Tibial nerve (tissue), 4 donors: ENCODE measurements at regions not wholly inside any gene's neighbourhood (a gene's known extent, or its start where the extent isn't known, plus 50 kb on each side); places are given as distances from the start of the nearest gene placed in this dataset.
A peak's percentile ranks its signal among the peaks of the same experiment; 100 is the strongest.

ENCODE experiments used
- DNase-seq, 2 donors: peaks; one replicate each; pipeline ENCODE4 v3.0.0-alpha.2; 2019; ENCODE audit warnings: low spot score in 2 of 2
- H3K27ac ChIP-seq, 4 donors: fragments of 200-600 bp; sonication (generic) in 3 of 4; one replicate each; pipeline ENCODE4 v1.5.1; 2017 to 2019; ENCODE audit warnings: mild to moderate bottlenecking in 1 of 4
- H3K27me3 ChIP-seq, 2 donors: fragments of 200-600 bp; sonication (generic) in 1 of 2; one replicate each; pipeline versions ENCODE4 v1.5.1 to v1.6.0; 2017 to 2019
- H3K36me3 ChIP-seq, 3 donors: fragments of 200-600 bp; sonication (generic); one replicate each; pipeline ENCODE4 v1.5.1; 2018 to 2019
- H3K4me1 ChIP-seq, 4 donors: fragments of 200-600 bp; sonication (generic) in 3 of 4; one replicate each; pipeline ENCODE4 v1.5.1; 2017 to 2019
- H3K4me3 ChIP-seq, 4 donors: fragments of 200-600 bp; sonication (generic) in 3 of 4; one replicate each; pipeline ENCODE4 v1.5.1; 2017 to 2019; ENCODE audit warnings: mild to moderate bottlenecking in 1 of 4, moderate library complexity in 1 of 4
- H3K9me3 ChIP-seq, 4 donors: fragments of 200-600 bp; sonication (generic) in 3 of 4; one replicate each; pipeline ENCODE4 v1.5.1; 2017 to 2019
- CTCF ChIP-seq, 5 experiments: fragments of 200-600 bp in 3 of 5; fragments of 450-650 bp in 2 of 5; sonication (generic) in 3 of 5; IDR thresholded peaks; one replicate each; pipeline ENCODE4 v1.5.1; 2016 to 2019; ENCODE audit warnings: antibody characterized with exemption in 5 of 5, mild to moderate bottlenecking in 3 of 5, moderate library complexity in 2 of 5
- EP300 ChIP-seq, 2 donors: sonication (generic); formaldehyde crosslinking; IDR thresholded peaks; one replicate each; pipeline ENCODE4 v1.6.1; 2017; ENCODE audit warnings: antibody characterized with exemption in 2 of 2, mild to moderate bottlenecking in 1 of 2
- POLR2A ChIP-seq, 2 donors: fragments of 450-650 bp; IDR thresholded peaks; one replicate each; pipeline ENCODE4 v1.6.1; 2017; ENCODE audit warnings: antibody characterized with exemption in 2 of 2, mild to moderate bottlenecking in 2 of 2, moderate library complexity in 2 of 2
- WGBS, 2 donors: methylation state at CpG; one replicate each; pipeline ENCODE4 v1.1.5; 2018; 5-methylcytosine and 5-hydroxymethylcytosine counted together

- H3K27ac ChIP-seq, result no peak overlapping the region
- H3K4me3 ChIP-seq, result no peak overlapping the region
- 87% methylated on average over 11 of the region's 11 CpGs for WGBS, 2 donors
- no peaks in the 10 kb centered on the region for H3K27me3 ChIP-seq
- no peaks in the 10 kb centered on the region for H3K4me1 ChIP-seq
- H3K36me3 ChIP-seq, result no peaks in the 10 kb centered on the region
- no peak for DNase-seq
- TF ChIP-seq POLR2A (IDR thresholded peaks at IDR 0.05), result no peak
- no peak for TF ChIP-seq CTCF (IDR thresholded peaks at IDR 0.05)
- no peak for TF ChIP-seq EP300 (IDR thresholded peaks at IDR 0.05)
- no peaks in the 10 kb centered on the region for H3K9me3 ChIP-seq
Measured at GRCh38 chr6:14540810-14541540, 423.4 kb downstream of the CD83 start.

- Histone ChIP-seq H3K4me1 (no peaks in the 10 kb centered on the region), H3K4me3 (no peak overlapping the region), H3K36me3 (no peaks in the 10 kb centered on the region), H3K9me3 (no peaks in the 10 kb centered on the region), H3K27ac (no peak overlapping the region), H3K27me3 (no peaks in the 10 kb centered on the region)
- TF ChIP-seq EP300 (IDR thresholded peaks at IDR 0.05) (no peak), POLR2A (IDR thresholded peaks at IDR 0.05) (no peak), CTCF (IDR thresholded peaks at IDR 0.05) (no peak)
- no peak for DNase-seq
- WGBS, 2 donors, result 73 to 74% methylated on average over 10 of the region's 10 CpGs
Measured at GRCh38 chr6:14542670-14543366, 425.2 kb downstream of the CD83 start.

- no peak overlapping the region for H3K4me3 ChIP-seq
- H3K27me3 ChIP-seq, result no peaks in the 10 kb centered on the region
- no peak for DNase-seq
- TF ChIP-seq POLR2A (IDR thresholded peaks at IDR 0.05) (no peak), EP300 (IDR thresholded peaks at IDR 0.05) (no peak), CTCF (IDR thresholded peaks at IDR 0.05) (no peak)
- no peaks in the 10 kb centered on the region for H3K36me3 ChIP-seq
- WGBS, 2 donors, result 84 to 92% methylated on average over 6 of the region's 6 CpGs
- no peaks in the 10 kb centered on the region for H3K9me3 ChIP-seq
- H3K4me1 ChIP-seq, result no peaks in the 10 kb centered on the region
- no peak overlapping the region for H3K27ac ChIP-seq
Measured at GRCh38 chr6:14543971-14544585, 426.5 kb downstream of the CD83 start.

GRCh38 chr6:14544666-14545065 lies 427.1 kb downstream of the CD83 start:
- 85 to 90% methylated on average over 3 of the region's 3 CpGs for WGBS, 2 donors
- no peak for TF ChIP-seq POLR2A (IDR thresholded peaks at IDR 0.05)
- no peak for TF ChIP-seq EP300 (IDR thresholded peaks at IDR 0.05)
- TF ChIP-seq CTCF (IDR thresholded peaks at IDR 0.05), result no peak

GRCh38 chr6:14545496-14545895 lies 427.9 kb downstream of the CD83 start:
- H3K27ac ChIP-seq, result no peak overlapping the region
- TF ChIP-seq CTCF (IDR thresholded peaks at IDR 0.05), result no peak
- TF ChIP-seq POLR2A (IDR thresholded peaks at IDR 0.05), result no peak
- peak in 1 of 2 donors; percentile 16 for TF ChIP-seq EP300 (IDR thresholded peaks at IDR 0.05)
- H3K9me3 ChIP-seq, result no peaks in the 10 kb centered on the region
- no peak overlapping the region for H3K4me3 ChIP-seq
- WGBS, 2 donors, result 61 to 67% methylated on average over 2 of the region's 2 CpGs
- no peaks in the 10 kb centered on the region for H3K36me3 ChIP-seq
- peaks cover 0 to 1% (median 0%) of the 10 kb centered on the region in 4 donors for H3K4me1 ChIP-seq
- no peaks in the 10 kb centered on the region for H3K27me3 ChIP-seq
- peak in 1 of 2 donors; percentile 7 for DNase-seq

More at GRCh38 chr6:14544666-14545065, 427.1 kb downstream of the CD83 start:
- Histone ChIP-seq H3K27me3 (no peaks in the 10 kb centered on the region), H3K27ac (no peak overlapping the region), H3K4me1 (no peaks in the 10 kb centered on the region), H3K4me3 (no peak overlapping the region), H3K9me3 (no peaks in the 10 kb centered on the region), H3K36me3 (no peaks in the 10 kb centered on the region)
- no peak for DNase-seq
